Panc1 (cell line): ENCODE measurements at regions not wholly inside any gene's neighbourhood (a gene's known extent, or its start where the extent isn't known, plus 50 kb on each side); places are given as distances from the start of the nearest gene placed in this dataset.

Experiments
- ATAC-seq: fragments of 200-7000 bp; cut with Tn5 transposase; 2 replicates; pipeline ENCODE4 v1.9.1; 2020; ENCODE audit warnings: mild to moderate bottlenecking, moderate library complexity
- BruUV-seq: library from RNA; stranded (reverse); fragments of 400-500 nt; replicated peaks from 2 replicates; lab custom pipeline; 2021; lab: Mats Ljungman, UMichigan
- CTCF ChIA-PET: fragments of 300-600 bp; sonication (Branson Sonifier 250); formaldehyde crosslinking; loops from one replicate; lab custom pipeline; 2022; ENCODE audit warnings: antibody characterized with exemption; lab: Charles Lee
- POLR2A ChIA-PET: fragments of 300-600 bp; sonication (Branson Sonifier 250); formaldehyde crosslinking; loops from one replicate; lab custom pipeline; 2022; ENCODE audit warnings: antibody characterized with exemption; lab: Charles Lee
- DNase-seq: peaks from one replicate; pipeline ENCODE4 v3.0.0-alpha.2; 2010; ENCODE audit warnings: low read depth, low spot score
- H3K27ac ChIP-seq: 2 replicates; pipeline ENCODE4 v1.5.1; 2011; ENCODE audit warnings: mild to moderate bottlenecking, low read length, inconsistent platforms
- H3K27me3 ChIP-seq: fragments of 200-500 bp; sonication (Bioruptor generic); 2 replicates; pipeline ENCODE4 v1.6.0; 2014; ENCODE audit warnings: low read length, inconsistent platforms; ENCODE audit not compliant: control insufficient read depth, insufficient read depth
- H3K36me3 ChIP-seq: fragments of 200-500 bp; sonication (Bioruptor generic); 2 replicates; pipeline ENCODE4 v1.5.1; 2014; ENCODE audit warnings: inconsistent platforms, mild to moderate bottlenecking, low read length, moderate library complexity; ENCODE audit not compliant: control insufficient read depth, insufficient read depth
- H3K4me1 ChIP-seq: 2 replicates; pipeline ENCODE4 v1.5.1; 2011; ENCODE audit warnings: inconsistent platforms, mild to moderate bottlenecking, low read length, moderate library complexity; ENCODE audit not compliant: control insufficient read depth, insufficient read depth
- H3K4me3 ChIP-seq, 2 experiments: 2 replicates each; pipeline ENCODE4 v1.5.1; 2011 to 2012; ENCODE audit warnings: low read depth in 2 of 2, low read length in 2 of 2, mild to moderate bottlenecking in 2 of 2, inconsistent platforms in 1 of 2, moderate library complexity in 1 of 2
- H3K9me3 ChIP-seq: fragments of 200-500 bp; sonication (Bioruptor generic); 2 replicates; pipeline ENCODE4 v1.5.1; 2014; ENCODE audit warnings: low read depth, mild to moderate bottlenecking, inconsistent platforms, low read length, moderate library complexity; ENCODE audit not compliant: control insufficient read depth, insufficient read depth
- CTCF ChIP-seq: fragments of 450-650 bp; IDR thresholded peaks from 2 replicates; pipeline ENCODE4 v1.5.1; 2017; ENCODE audit warnings: mild to moderate bottlenecking
- POLR2AphosphoS5 ChIP-seq: IDR thresholded peaks from 2 replicates; pipeline ENCODE4 v1.6.1; 2012; ENCODE audit warnings: mild to moderate bottlenecking, low read depth, low read length, moderate library complexity
- REST ChIP-seq, 2 experiments: IDR thresholded peaks; 2 replicates each; pipeline ENCODE4 v1.6.1; 2011 to 2012; ENCODE audit warnings: low read depth in 2 of 2, control low read depth in 1 of 2, low read length in 1 of 2, mild to moderate bottlenecking in 1 of 2, moderate library complexity in 1 of 2; ENCODE audit not compliant: insufficient read depth in 1 of 2
- SIN3A ChIP-seq: IDR thresholded peaks from 2 replicates; pipeline ENCODE4 v1.6.1; 2012; ENCODE audit warnings: low read depth, mild to moderate bottlenecking, low read length, moderate library complexity, borderline replicate concordance; ENCODE audit not compliant: insufficient read depth
- TCF7L2 ChIP-seq: IDR thresholded peaks from 2 replicates; pipeline ENCODE4 v1.6.1; 2011; ENCODE audit warnings: mild to moderate bottlenecking, low read depth, low read length, inconsistent platforms
- in situ Hi-C: cut with HindIII; loops from 2 replicates; pipeline ENCODE4 v1.10.0; 2016; ENCODE audit warnings: low sequenced_read_pairs, low pct_unique_long_range_greater_than_20kb
- intact Hi-C: fragments of 100-400 bp; cut with micrococcal nuclease; formaldehyde crosslinking; loops from one replicate; pipeline ENCODE4 v1.10.0; 2022; ENCODE audit not compliant: unreplicated experiment

- BruUV-seq = no TSS peak
- CTCF ChIA-PET = no interaction called here
Observed at GRCh38 chr4:71214578-71214977, 124.2 kb upstream of the SLC4A4 start.

GRCh38 chr4:71216316-71216959 lies 122.4 kb upstream of the SLC4A4 start:
- CTCF ChIA-PET = no interaction called here
- no peak for TF ChIP-seq TCF7L2
- TF ChIP-seq SIN3A = no peak
- no peak for TF ChIP-seq POLR2AphosphoS5
- no peak for TF ChIP-seq CTCF
- TF ChIP-seq REST (IDR thresholded peaks at IDR 0.05; ENCODE audit: insufficient read depth in 1 of 2, low read depth in 2 of 2, low read length in 1 of 2) = no peak
- ATAC-seq (no peak), DNase-seq (no peak)
- no peaks in the 10 kb centered on the region for H3K36me3 ChIP-seq
- intact Hi-C loops (no loop called here), in situ Hi-C loops (no loop called here)
- no peaks in the 10 kb centered on the region for H3K27me3 ChIP-seq
- no peaks in the 10 kb centered on the region for H3K4me1 ChIP-seq
- no peak overlapping the region for H3K4me3 ChIP-seq
- BruUV-seq = no TSS peak
- POLR2A ChIA-PET = no interaction called here
- H3K27ac ChIP-seq = no peak overlapping the region
- no peaks in the 10 kb centered on the region for H3K9me3 ChIP-seq

More at GRCh38 chr4:71214578-71214977, 124.2 kb upstream of the SLC4A4 start:
- no peak for ATAC-seq
- in situ Hi-C loops = no loop called here
- intact Hi-C loops = no loop called here
- Histone ChIP-seq H3K27ac (no peak overlapping the region), H3K4me3 (no peak overlapping the region), H3K4me1 (no peaks in the 10 kb centered on the region), H3K27me3 (no peaks in the 10 kb centered on the region), H3K36me3 (no peaks in the 10 kb centered on the region), H3K9me3 (no peaks in the 10 kb centered on the region)
- DNase-seq = no peak
- POLR2A ChIA-PET = no interaction called here
- no peak for TF ChIP-seq SIN3A

- H3K9me3 ChIP-seq = no peaks in the 10 kb centered on the region
- in situ Hi-C loops = no loop called here
- BruUV-seq = no TSS peak
- no peak overlapping the region for H3K4me3 ChIP-seq
- no peaks in the 10 kb centered on the region for H3K27me3 ChIP-seq
- H3K36me3 ChIP-seq = no peaks in the 10 kb centered on the region
- no peaks in the 10 kb centered on the region for H3K4me1 ChIP-seq
- POLR2A ChIA-PET = no interaction called here
- CTCF ChIA-PET = no interaction called here
- DNase-seq (no peak), ATAC-seq (no peak)
- no peak overlapping the region for H3K27ac ChIP-seq
- intact Hi-C loops = no loop called here
- no peak for TF ChIP-seq POLR2AphosphoS5
- no peak for TF ChIP-seq SIN3A
- no peak for TF ChIP-seq CTCF
- TF ChIP-seq TCF7L2 = no peak
- TF ChIP-seq REST (IDR thresholded peaks at IDR 0.05; ENCODE audit: insufficient read depth in 1 of 2, low read depth in 2 of 2, low read length in 1 of 2) = no peak
Observed at GRCh38 chr4:71217688-71218087, 121.1 kb upstream of the SLC4A4 start.
